B cell (primary cell): ENCODE measurements at regions not wholly inside any gene's neighbourhood (a gene's known extent, or its start where the extent isn't known, plus 50 kb on each side); places are given as distances from the start of the nearest gene placed in this dataset.
"Not testable (repeated sequence)": the region's sequence is repeated elsewhere in the genome, so short reads cannot be mapped to it uniquely, and the experiment has no call there.

Source experiments
- ATAC-seq: fragments of 200-7000 bp; cut with Tn5 transposase; one replicate; pipeline ENCODE4 v1.10.0; 2021; ENCODE audit warnings: low read depth, mild to moderate bottlenecking, moderate number of reproducible peaks, moderate library complexity
- CTCF ChIA-PET: fragments of 350-600 bp; sonication (Branson Sonifier 250); formaldehyde crosslinking; loops from one replicate; lab custom pipeline; 2021; ENCODE audit warnings: antibody characterized with exemption, inconsistent platforms; lab: Charles Lee
- POLR2A ChIA-PET: fragments of 350-600 bp; sonication (Branson Sonifier 250); formaldehyde crosslinking; loops from one replicate; lab custom pipeline; 2021; ENCODE audit warnings: antibody characterized with exemption; lab: Charles Lee
- DNase-seq: peaks from one replicate; pipeline ENCODE4 v3.0.0; 2013
- H2AFZ ChIP-seq: 2 replicates; pipeline ENCODE4 v1.6.1; 2012; ENCODE audit warnings: mild to moderate bottlenecking, low read depth, low read length; ENCODE audit not compliant: insufficient read depth, poor library complexity, severe bottlenecking
- H3K27ac ChIP-seq, 2 donors: 1 replicate in 1 of 2; 2 replicates in 1 of 2; pipeline ENCODE4 v1.5.1; 2012 to 2013; ENCODE audit warnings: low read length in 2 of 2, mild to moderate bottlenecking in 2 of 2, moderate library complexity in 1 of 2
- H3K27me3 ChIP-seq, 4 experiments: fragments of 200-600 bp in 1 of 4; sonication (generic) in 1 of 4; replicated peaks in 1 of 4; 1 replicate in 2 of 4; 2 replicates in 2 of 4; pipeline versions ENCODE4 v1.6.1 to v1.7.0; 2013 to 2016; ENCODE audit warnings: low read length in 3 of 4, mild to moderate bottlenecking in 2 of 4, mixed read lengths in 1 of 4, moderate library complexity in 1 of 4; ENCODE audit not compliant: insufficient read depth in 4 of 4, control insufficient read depth in 3 of 4; ENCODE audit errors: control extremely low read depth in 1 of 4
- H3K36me3 ChIP-seq, 2 experiments: replicated peaks in 1 of 2; 1 replicate in 1 of 2; 2 replicates in 1 of 2; pipeline versions ENCODE4 v1.6.1 to v1.7.1; 2013; ENCODE audit warnings: low read length in 1 of 2; ENCODE audit not compliant: insufficient read depth in 2 of 2, control insufficient read depth in 1 of 2; ENCODE audit errors: control extremely low read depth in 1 of 2, extremely low read depth in 1 of 2
- H3K4me1 ChIP-seq, 2 donors: fragments of 200-600 bp in 1 of 2; sonication (generic) in 1 of 2; 1 replicate in 1 of 2; 2 replicates in 1 of 2; pipeline versions ENCODE4 v1.5.1 to v1.6.1; 2013 to 2017; ENCODE audit warnings: low read length in 2 of 2; ENCODE audit not compliant: control insufficient read depth in 2 of 2, insufficient read depth in 2 of 2
- H3K4me2 ChIP-seq: replicated peaks from 2 replicates; pipeline ENCODE3; 2012; ENCODE audit warnings: mild to moderate bottlenecking, low read depth, low read length; ENCODE audit not compliant: poor library complexity, severe bottlenecking
- H3K4me3 ChIP-seq, 5 experiments: fragments of 200-600 bp in 1 of 5; sonication (generic) in 1 of 5; 1 replicate in 3 of 5; 2 replicates in 2 of 5; pipeline versions ENCODE4 v1.5.1 to v1.7.0; 2011 to 2016; ENCODE audit warnings: low read length in 4 of 5, mild to moderate bottlenecking in 4 of 5, low read depth in 2 of 5, control low read depth in 1 of 5, moderate library complexity in 1 of 5; ENCODE audit not compliant: insufficient read depth in 1 of 5; ENCODE audit errors: control extremely low read depth in 1 of 5, extremely low read depth in 1 of 5
- H3K79me2 ChIP-seq: fragments of 200-600 bp; sonication (generic); one replicate; pipeline ENCODE4 v1.6.0; 2016; ENCODE audit warnings: low read length; ENCODE audit not compliant: control insufficient read depth, insufficient read depth
- H3K9ac ChIP-seq: fragments of 200-600 bp; sonication (generic); 2 replicates; pipeline ENCODE4 v1.6.1; 2017; ENCODE audit warnings: mild to moderate bottlenecking, low read length, moderate library complexity
- H3K9me3 ChIP-seq, 3 donors: one replicate each; pipeline versions ENCODE4 v1.6.1 to v1.7.1; 2013; ENCODE audit warnings: low read length in 2 of 3; ENCODE audit not compliant: control insufficient read depth in 2 of 3, insufficient read depth in 1 of 3; ENCODE audit errors: control extremely low read depth in 1 of 3
- H4K20me1 ChIP-seq: 2 replicates; pipeline ENCODE4 v1.6.0; 2012; ENCODE audit warnings: mild to moderate bottlenecking, low read length; ENCODE audit not compliant: insufficient read depth, control insufficient read depth, poor library complexity, severe bottlenecking
- H3K27ac Mint-ChIP-seq: one replicate; pipeline ENCODE4 v1.8.0; 2021; ENCODE audit warnings: mixed read lengths
- H3K27me3 Mint-ChIP-seq: one replicate; pipeline ENCODE4 v1.8.0; 2021; ENCODE audit warnings: mixed read lengths
- H3K4me1 Mint-ChIP-seq: one replicate; pipeline ENCODE4 v1.8.0; 2021; ENCODE audit warnings: mixed read lengths
- H3K4me3 Mint-ChIP-seq: one replicate; pipeline ENCODE4 v1.8.0; 2021; ENCODE audit warnings: mixed read lengths
- H3K9me3 Mint-ChIP-seq: one replicate; pipeline ENCODE4 v1.8.0; 2022; ENCODE audit warnings: mixed read lengths; ENCODE audit not compliant: insufficient read depth
- EZH2 ChIP-seq: IDR thresholded peaks from 2 replicates; pipeline ENCODE4 v1.6.1; 2012; ENCODE audit warnings: borderline replicate concordance, low read depth, mild to moderate bottlenecking, moderate library complexity, low read length; ENCODE audit not compliant: insufficient read depth, poor library complexity, severe bottlenecking
- WGBS: methylation state at CpG from one replicate; pipeline ENCODE4 v1.1.5; 2013; ENCODE audit warnings: missing lambda C conversion rate; ENCODE audit not compliant: insufficient coverage; 5-methylcytosine and 5-hydroxymethylcytosine counted together
- intact Hi-C: fragments of 100-400 bp; cut with micrococcal nuclease; formaldehyde crosslinking; loops from one replicate; pipeline ENCODE4 v1.10.0; 2022
- TF ChIP-seq, protein P1 (sequence below): fragments of 200-600 bp; IDR thresholded peaks from one replicate; pipeline ENCODE4 v1.8.0; 2022; ENCODE audit warnings: antibody characterized with exemption, mild to moderate bottlenecking

DNA sequence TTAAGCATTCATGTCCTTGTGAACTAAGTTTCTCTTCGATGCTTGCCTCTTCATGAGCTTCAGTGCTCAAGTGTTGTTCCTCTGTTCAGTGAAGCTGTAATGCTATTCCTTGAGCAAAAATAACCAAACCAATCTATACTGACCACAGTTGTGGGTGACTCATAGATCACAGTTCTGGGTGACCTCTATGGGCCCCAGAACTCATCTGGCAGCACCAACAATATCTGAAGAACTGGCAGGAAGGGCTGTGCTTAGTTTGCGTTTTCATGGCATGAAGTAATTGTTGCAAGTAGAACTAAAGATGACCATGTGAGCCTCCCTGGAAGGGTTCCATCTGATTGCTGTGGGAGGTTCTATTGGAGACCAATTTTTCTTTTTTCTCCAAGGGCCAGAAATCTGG is 106.2 kb downstream of the CCNG2 start:
- POLR2A ChIA-PET: no interaction called here
- Histone ChIP-seq H3K36me3 (no peaks in the 10 kb centered on the region), H2AFZ (no peak overlapping the region), H3K27ac (no peak overlapping the region), H3K9me3 (no peaks in the 10 kb centered on the region), H3K27me3 (no peaks in the 10 kb centered on the region), H3K4me1 (no peaks in the 10 kb centered on the region), H3K4me3 (no peak overlapping the region), H3K79me2 (no peaks in the 10 kb centered on the region), H3K4me2 (no peak overlapping the region), H3K9ac (no peak overlapping the region), H4K20me1 (no peaks in the 10 kb centered on the region)
- no peak overlapping the region for H3K27ac Mint-ChIP-seq
- 100% methylated on average over 2 of the region's 2 CpGs for WGBS
- TF ChIP-seq, protein P1, sequence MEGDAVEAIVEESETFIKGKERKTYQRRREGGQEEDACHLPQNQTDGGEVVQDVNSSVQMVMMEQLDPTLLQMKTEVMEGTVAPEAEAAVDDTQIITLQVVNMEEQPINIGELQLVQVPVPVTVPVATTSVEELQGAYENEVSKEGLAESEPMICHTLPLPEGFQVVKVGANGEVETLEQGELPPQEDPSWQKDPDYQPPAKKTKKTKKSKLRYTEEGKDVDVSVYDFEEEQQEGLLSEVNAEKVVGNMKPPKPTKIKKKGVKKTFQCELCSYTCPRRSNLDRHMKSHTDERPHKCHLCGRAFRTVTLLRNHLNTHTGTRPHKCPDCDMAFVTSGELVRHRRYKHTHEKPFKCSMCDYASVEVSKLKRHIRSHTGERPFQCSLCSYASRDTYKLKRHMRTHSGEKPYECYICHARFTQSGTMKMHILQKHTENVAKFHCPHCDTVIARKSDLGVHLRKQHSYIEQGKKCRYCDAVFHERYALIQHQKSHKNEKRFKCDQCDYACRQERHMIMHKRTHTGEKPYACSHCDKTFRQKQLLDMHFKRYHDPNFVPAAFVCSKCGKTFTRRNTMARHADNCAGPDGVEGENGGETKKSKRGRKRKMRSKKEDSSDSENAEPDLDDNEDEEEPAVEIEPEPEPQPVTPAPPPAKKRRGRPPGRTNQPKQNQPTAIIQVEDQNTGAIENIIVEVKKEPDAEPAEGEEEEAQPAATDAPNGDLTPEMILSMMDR: no peak
- no peak for TF ChIP-seq EZH2
- no peak for ATAC-seq
- no peaks in the 10 kb centered on the region for H3K4me1 Mint-ChIP-seq
- intact Hi-C loops: no loop called here
- H3K4me3 Mint-ChIP-seq: no peak overlapping the region
- H3K9me3 Mint-ChIP-seq: peaks cover 8% of the 10 kb centered on the region
- H3K27me3 Mint-ChIP-seq: no peaks in the 10 kb centered on the region
- CTCF ChIA-PET: interaction anchor here (0.6 kb wide), 1 partner anchor 931 kb away, joined by 3 read pairs; no protein-coding TSS in a partner anchor
- no peak for DNase-seq

DNA sequence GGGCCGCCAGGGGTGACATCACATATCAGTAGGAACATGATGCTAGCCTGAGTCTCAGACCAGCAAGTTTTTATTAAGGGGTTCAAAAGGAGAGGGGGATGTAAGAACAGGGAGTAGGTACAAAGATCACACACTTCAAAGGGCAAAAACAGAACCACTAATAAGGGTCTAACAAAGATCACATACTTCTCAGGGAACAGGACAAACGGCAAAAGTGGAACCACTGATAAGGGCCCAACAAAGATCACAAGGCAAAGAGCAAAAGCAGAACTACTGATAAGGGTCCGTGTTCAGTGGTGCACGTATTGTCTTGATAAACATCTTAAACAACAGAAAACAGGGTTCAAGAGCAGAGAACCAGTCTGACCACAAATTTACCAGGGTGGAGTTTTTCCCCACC is 107.0 kb downstream of the CCNG2 start:
- POLR2A ChIA-PET, intact Hi-C loops, H3K27me3 Mint-ChIP-seq, H3K9me3 Mint-ChIP-seq, H3K27ac ChIP-seq, H2AFZ ChIP-seq, H3K9ac ChIP-seq, H4K20me1 ChIP-seq, H3K79me2 ChIP-seq, DNase-seq, CTCF ChIA-PET, H3K4me3 Mint-ChIP-seq, H3K4me3 ChIP-seq, H3K27me3 ChIP-seq, H3K9me3 ChIP-seq, ATAC-seq, H3K27ac Mint-ChIP-seq, H3K36me3 ChIP-seq, H3K4me1 Mint-ChIP-seq, H3K4me1 ChIP-seq, H3K4me2 ChIP-seq: not testable (repeated sequence)
- WGBS: 76% methylated on average over 3 of the region's 4 CpGs
